Psoas muscle (tissue), 7 donors: ENCODE measurements at regions not wholly inside any gene's neighbourhood (a gene's known extent, or its start where the extent isn't known, plus 50 kb on each side); places are given as distances from the start of the nearest gene placed in this dataset.
"Not testable (repeated sequence)": the region's sequence is repeated elsewhere in the genome, so short reads cannot be mapped to it uniquely, and the experiment has no call there.

Experiments
- ATAC-seq, 4 donors: fragments of 200-7000 bp; cut with Tn5 transposase; one replicate each; pipeline ENCODE4 v1.9.1; 2020; ENCODE audit warnings: moderate library complexity in 3 of 4, mild to moderate bottlenecking in 2 of 4
- DNase-seq, 2 donors: peaks; one replicate each; pipeline ENCODE4 v3.0.0-alpha.2; 2020
- H3K27ac ChIP-seq: fragments of 200-600 bp; one replicate; pipeline ENCODE4 v1.8.0; 2022
- H3K27me3 ChIP-seq, 3 donors: fragments of 200-600 bp in 1 of 3; one replicate each; pipeline versions ENCODE4 v1.6.1 to v1.8.0; 2013 to 2022; ENCODE audit warnings: low read length in 2 of 3, mild to moderate bottlenecking in 2 of 3, moderate library complexity in 1 of 3; ENCODE audit not compliant: insufficient read depth in 3 of 3
- H3K36me3 ChIP-seq, 2 donors: fragments of 200-600 bp in 1 of 2; one replicate each; pipeline versions ENCODE4 v1.6.1 to v1.8.0; 2013 to 2022; ENCODE audit warnings: low read depth in 1 of 2, mild to moderate bottlenecking in 1 of 2, moderate library complexity in 1 of 2; ENCODE audit not compliant: insufficient read depth in 1 of 2
- H3K4me1 ChIP-seq: fragments of 200-600 bp; one replicate; pipeline ENCODE4 v1.8.0; 2022
- H3K4me3 ChIP-seq: fragments of 200-600 bp; one replicate; pipeline ENCODE4 v1.8.0; 2022; ENCODE audit warnings: mild to moderate bottlenecking
- H3K9me3 ChIP-seq: fragments of 200-600 bp; one replicate; pipeline ENCODE4 v1.8.0; 2022
- WGBS, 3 donors: extraction: QIAGEN DNeasy Blood & Tissue Kit; methylation state at CpG; one replicate each; pipeline versions ENCODE4 v1.1.6 to v1.1.7; 2013; 5-methylcytosine and 5-hydroxymethylcytosine counted together
- intact Hi-C, 2 donors: fragments of 100-400 bp; cut with DNase I; formaldehyde crosslinking; loops; one replicate each; pipeline versions ENCODE4 v1.11.0 to v1.14.2; 2022
- TF ChIP-seq, protein P1 (sequence below): fragments of 200-600 bp; IDR thresholded peaks from one replicate; pipeline ENCODE4 v1.8.0; 2022; ENCODE audit warnings: antibody characterized with exemption
- donor health status: healthy with polysubstance abuse.
- donor health status: DM: no; HTN: no; CAD: no; lungs with moderate emphysema.
- donor health status: Bipolar disorder and iron deficiency.
- donor health status: healthy.
- donor health status: DM: yes; HTN: yes; CAD: no.
- donor health status: DM: no; HTN: no; CAD: no.
- donor health status: DM: yes; HTN: yes; CAD: no.

DNA sequence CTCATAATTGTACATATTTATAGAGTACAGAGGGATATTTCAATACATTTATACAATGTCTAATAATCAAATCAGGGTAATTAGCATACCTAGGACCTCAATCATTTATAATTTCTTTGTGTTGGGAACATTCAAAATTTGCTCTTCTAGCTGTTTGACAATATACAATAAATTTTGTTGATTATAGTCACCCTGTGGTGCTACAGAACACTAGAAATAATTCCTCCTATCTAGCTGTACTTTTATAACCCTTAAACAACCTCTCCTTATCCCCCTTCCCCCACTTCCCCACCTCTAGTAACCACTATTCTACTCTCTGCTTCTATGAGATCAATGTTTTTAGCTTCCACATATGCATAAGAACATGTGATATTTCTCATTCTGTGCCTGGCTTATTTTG, 328.4 kb upstream of the RBMS1 start:
- intact Hi-C loops: no loop called here
- DNase-seq (no peak), ATAC-seq (no peak)
- H3K27ac ChIP-seq: no peak overlapping the region
- no peaks in the 10 kb centered on the region for H3K36me3 ChIP-seq
- H3K27me3 ChIP-seq: no peaks in the 10 kb centered on the region
- no peaks in the 10 kb centered on the region for H3K4me1 ChIP-seq
- no peak overlapping the region for H3K4me3 ChIP-seq
- TF ChIP-seq, protein P1, sequence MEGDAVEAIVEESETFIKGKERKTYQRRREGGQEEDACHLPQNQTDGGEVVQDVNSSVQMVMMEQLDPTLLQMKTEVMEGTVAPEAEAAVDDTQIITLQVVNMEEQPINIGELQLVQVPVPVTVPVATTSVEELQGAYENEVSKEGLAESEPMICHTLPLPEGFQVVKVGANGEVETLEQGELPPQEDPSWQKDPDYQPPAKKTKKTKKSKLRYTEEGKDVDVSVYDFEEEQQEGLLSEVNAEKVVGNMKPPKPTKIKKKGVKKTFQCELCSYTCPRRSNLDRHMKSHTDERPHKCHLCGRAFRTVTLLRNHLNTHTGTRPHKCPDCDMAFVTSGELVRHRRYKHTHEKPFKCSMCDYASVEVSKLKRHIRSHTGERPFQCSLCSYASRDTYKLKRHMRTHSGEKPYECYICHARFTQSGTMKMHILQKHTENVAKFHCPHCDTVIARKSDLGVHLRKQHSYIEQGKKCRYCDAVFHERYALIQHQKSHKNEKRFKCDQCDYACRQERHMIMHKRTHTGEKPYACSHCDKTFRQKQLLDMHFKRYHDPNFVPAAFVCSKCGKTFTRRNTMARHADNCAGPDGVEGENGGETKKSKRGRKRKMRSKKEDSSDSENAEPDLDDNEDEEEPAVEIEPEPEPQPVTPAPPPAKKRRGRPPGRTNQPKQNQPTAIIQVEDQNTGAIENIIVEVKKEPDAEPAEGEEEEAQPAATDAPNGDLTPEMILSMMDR: no peak
- H3K9me3 ChIP-seq: peaks cover 18% of the 10 kb centered on the region

DNA sequence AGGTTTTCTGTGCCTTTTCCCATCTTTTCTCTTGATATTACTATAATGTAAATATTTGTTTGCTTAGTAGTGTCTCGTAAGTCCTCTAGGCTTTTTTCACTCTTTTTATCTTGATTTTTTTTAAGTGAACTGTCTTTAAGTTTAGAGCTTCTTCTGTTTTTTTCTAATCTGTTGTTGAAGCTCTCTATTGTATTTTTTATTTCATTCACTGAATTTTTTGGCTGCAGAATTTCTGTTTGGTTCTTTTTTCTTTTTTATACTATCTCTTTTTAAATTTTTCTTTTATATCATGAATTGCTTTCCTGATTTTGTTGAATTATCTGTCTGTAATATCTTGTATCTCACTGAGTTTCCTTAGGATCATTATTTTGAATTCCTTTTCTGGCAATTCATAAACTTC, 331.8 kb upstream of the RBMS1 start:
- Histone ChIP-seq H3K27ac (no peak overlapping the region), H3K27me3 (no peaks in the 10 kb centered on the region), H3K4me3 (no peak overlapping the region), H3K4me1 (no peaks in the 10 kb centered on the region), H3K36me3 (no peaks in the 10 kb centered on the region), H3K9me3 (peaks cover 21% of the 10 kb centered on the region)
- intact Hi-C loops: no loop called here
- TF ChIP-seq, protein P1: no peak
- WGBS, 3 donors: 94 to 97% (median 96%) methylated on average over 1 of the region's 1 CpG
- no peak for ATAC-seq
- no peak for DNase-seq

DNA sequence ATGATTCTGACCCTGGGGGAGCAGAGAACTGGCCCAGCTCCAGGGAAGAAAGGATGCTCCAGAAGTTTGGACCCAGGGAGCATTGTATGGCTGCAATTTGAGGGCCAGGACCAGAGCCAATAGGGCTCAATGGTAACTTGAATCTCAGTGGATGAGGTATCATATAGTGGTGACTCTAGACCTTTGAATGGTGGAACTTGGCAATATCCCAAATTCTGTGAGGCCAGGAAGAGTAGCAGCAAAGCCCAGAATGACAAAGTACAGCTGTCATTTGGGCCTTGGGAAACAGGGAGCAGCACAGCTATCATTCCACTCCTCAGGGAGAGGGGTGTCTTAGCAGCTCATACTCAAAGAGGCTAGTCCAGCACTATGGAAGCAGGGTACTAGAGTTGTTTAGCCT, 332.9 kb upstream of the RBMS1 start:
- ATAC-seq: no peak

DNA sequence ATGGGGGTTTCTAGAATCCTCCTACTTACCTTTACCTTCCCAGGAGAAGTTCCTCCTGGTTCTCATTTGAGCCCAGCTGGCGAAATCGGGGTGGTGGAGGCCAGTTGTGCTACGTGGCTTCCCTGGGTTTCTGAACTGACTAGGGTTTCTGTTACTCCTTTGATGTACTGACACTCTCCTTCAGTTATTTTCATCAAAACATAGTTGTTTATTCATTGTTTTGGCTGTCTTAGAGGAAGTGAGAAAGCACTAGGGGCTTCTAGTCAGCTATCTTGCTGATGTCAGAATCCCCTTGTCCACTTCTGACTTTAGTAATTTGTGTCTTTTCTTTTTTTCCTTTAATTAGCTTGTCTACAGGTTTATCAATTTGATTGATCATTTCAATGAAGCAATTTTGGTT, 332.2 kb upstream of the TANK start:
- TF ChIP-seq, protein P1: no peak
- Histone ChIP-seq H3K4me1 (no peaks in the 10 kb centered on the region), H3K36me3 (no peaks in the 10 kb centered on the region), H3K27me3 (no peaks in the 10 kb centered on the region), H3K9me3 (peaks cover 21% of the 10 kb centered on the region), H3K4me3 (no peak overlapping the region), H3K27ac (no peak overlapping the region)
- ATAC-seq (no peak), DNase-seq (no peak)
- WGBS, 3 donors: 82 to 86% (median 86%) methylated on average over 3 of the region's 3 CpGs
- intact Hi-C loops: no loop called here

More for the DNA sequence above, 332.9 kb upstream of the RBMS1 start:
- Histone ChIP-seq H3K27ac (no peak overlapping the region), H3K4me1 (no peaks in the 10 kb centered on the region), H3K9me3 (peaks cover 21% of the 10 kb centered on the region), H3K4me3 (no peak overlapping the region), H3K27me3 (no peaks in the 10 kb centered on the region), H3K36me3 (no peaks in the 10 kb centered on the region)
- intact Hi-C loops: no loop called here
- DNase-seq: no peak
- TF ChIP-seq, protein P1: no peak

DNA sequence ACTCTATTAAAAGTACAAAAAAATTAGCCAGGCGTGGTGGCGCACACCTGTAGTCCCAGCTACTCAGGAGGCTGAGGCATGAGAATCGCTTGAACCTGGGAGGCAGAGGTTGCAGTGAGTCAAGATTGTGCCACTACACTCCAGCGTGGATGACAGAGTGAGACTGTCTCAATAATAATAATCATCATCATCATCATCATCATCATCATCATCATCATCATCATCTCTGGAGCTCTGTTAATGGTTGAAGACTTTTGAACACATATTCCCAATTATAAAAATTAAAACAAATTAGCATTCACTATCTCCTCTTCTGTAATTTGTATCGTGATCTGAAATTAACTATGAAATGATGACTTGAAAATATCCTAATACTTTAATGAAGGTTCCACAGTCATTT, 327.8 kb upstream of the TANK start:
- H3K4me3 ChIP-seq, H3K36me3 ChIP-seq, DNase-seq, ATAC-seq, intact Hi-C loops, H3K4me1 ChIP-seq, H3K9me3 ChIP-seq, H3K27ac ChIP-seq, H3K27me3 ChIP-seq: not testable (repeated sequence)
- WGBS, 3 donors: 96 to 98% (median 98%) methylated on average over 5 of the region's 5 CpGs
